GM13976 (cell line): ENCODE measurements at regions not wholly inside any gene's neighbourhood (a gene's known extent, or its start where the extent isn't known, plus 50 kb on each side); places are given as distances from the start of the nearest gene placed in this dataset.

Experiments used
- DNase-seq: peaks from one replicate; pipeline ENCODE4 v3.0.0; 2012; ENCODE audit warnings: low spot score
- CTCF ChIP-seq: IDR thresholded peaks from 2 replicates; pipeline ENCODE4 v1.5.1; 2012; ENCODE audit warnings: borderline replicate concordance, mild to moderate bottlenecking; ENCODE audit not compliant: insufficient read depth; ENCODE audit errors: extremely low read depth, missing control alignments, control extremely low read depth
- in situ Hi-C: fragments of 300-500 bp; cut with MboI; formaldehyde crosslinking; loops from one replicate; pipeline ENCODE4 v1.12.0; 2022; ENCODE audit warnings: low sequenced_read_pairs, mixed read lengths, inconsistent platforms; ENCODE audit not compliant: unreplicated experiment

GRCh38 chr10:57221674-57222073 is 860.6 kb upstream of the ZWINT start:
- DNase-seq, result no peak
- TF ChIP-seq CTCF, result no peak
- in situ Hi-C loops, result no loop called here

GRCh38 chr10:57218382-57218781 is 857.3 kb upstream of the ZWINT start:
- DNase-seq, result no peak
- in situ Hi-C loops, result no loop called here
- TF ChIP-seq CTCF, result no peak

- in situ Hi-C loops, result no loop called here
Observed at GRCh38 chr10:57202356-57202755, 841.3 kb upstream of the ZWINT start.

GRCh38 chr10:57188846-57189245 is 827.8 kb upstream of the ZWINT start:
- in situ Hi-C loops, result no loop called here
- no peak for TF ChIP-seq CTCF
- no peak for DNase-seq

More at GRCh38 chr10:57202356-57202755, 841.3 kb upstream of the ZWINT start:
- no peak for DNase-seq
- TF ChIP-seq CTCF, result no peak

GRCh38 chr10:57186201-57186600 is 825.1 kb upstream of the ZWINT start:
- no peak for TF ChIP-seq CTCF
- in situ Hi-C loops, result no loop called here
- no peak for DNase-seq

GRCh38 chr10:57169597-57169996 is 808.5 kb upstream of the ZWINT start:
- TF ChIP-seq CTCF, result no peak
- no peak for DNase-seq
- in situ Hi-C loops, result no loop called here

- in situ Hi-C loops, result no loop called here
- no peak for DNase-seq
- no peak for TF ChIP-seq CTCF
Observed at GRCh38 chr10:57168611-57169240, 807.7 kb upstream of the ZWINT start.
